ENCODE measurements at regions not wholly inside any gene's neighbourhood (a gene's known extent, or its start where the extent isn't known, plus 50 kb on each side); places are given as distances from the start of the nearest gene placed in this dataset.
A peak's percentile ranks its signal among the peaks of the same experiment; 100 is the strongest.

DNA sequence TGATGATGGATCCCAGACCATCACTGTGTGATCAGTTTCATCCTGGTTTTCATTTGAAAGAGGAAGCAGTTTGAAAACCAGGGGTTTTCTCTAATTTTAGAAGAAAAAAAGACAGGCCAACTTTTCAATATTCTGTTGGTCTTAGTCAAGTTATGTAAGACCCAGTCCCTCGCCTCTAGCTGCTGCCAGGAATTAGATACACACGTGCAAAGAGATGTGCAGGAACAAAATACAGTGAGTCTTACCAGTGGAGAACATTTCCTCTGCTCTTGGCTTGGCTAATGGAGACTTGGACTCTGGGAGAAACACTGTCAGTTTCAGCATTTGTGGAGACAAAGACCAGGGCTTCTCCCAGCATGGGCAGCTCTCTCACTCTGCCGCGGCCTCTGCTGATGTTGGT, 214.9 kb upstream of the C2CD4B start:
- no peak overlapping the region for H3K4me3 ChIP-seq (ENCODE audit: low read length)

DNA sequence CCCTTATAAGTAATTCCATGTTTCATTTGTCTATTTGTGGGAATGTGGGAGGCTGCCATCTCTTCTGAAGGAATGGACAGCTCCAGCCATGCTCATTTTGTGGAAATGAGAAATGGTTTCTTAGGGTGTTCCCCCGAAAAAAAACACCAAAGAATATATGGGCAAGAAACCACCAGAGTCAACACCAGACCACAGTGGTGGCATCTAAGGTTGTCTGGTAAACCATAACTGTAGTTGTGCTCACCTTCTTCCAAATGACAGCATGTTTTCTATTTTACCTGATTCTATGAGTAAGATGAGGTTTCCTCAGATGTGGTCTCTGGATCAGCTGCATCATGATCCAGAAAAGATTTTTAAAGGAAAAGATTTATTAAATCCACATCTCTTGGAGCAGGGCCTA, 217.0 kb upstream of the C2CD4B start:
- Histone ChIP-seq H3K9me2 (ENCODE audit: insufficient read depth, low read length) (no peaks in the 10 kb centered on the region), H3K27ac (ENCODE audit: low read length) (no peak overlapping the region)

More for the DNA sequence above, 214.9 kb upstream of the C2CD4B start:
- H3K4me2 ChIP-seq (ENCODE audit: low read length): no peak overlapping the region
- no peaks in the 10 kb centered on the region for H3K9me3 ChIP-seq (ENCODE audit: low read length)
- H3K9me2 ChIP-seq (ENCODE audit: insufficient read depth, low read length): no peaks in the 10 kb centered on the region
- TF ChIP-seq EP300 (conservative IDR thresholded peaks at IDR 0.05; ENCODE audit: poor library complexity, severe bottlenecking) (no peak), EZH2 (IDR thresholded peaks at IDR 0.05; ENCODE audit: borderline replicate concordance, insufficient read depth, low read length, poor library complexity, severe bottlenecking) (no peak), MXI1 (conservative IDR thresholded peaks at IDR 0.05; ENCODE audit: poor library complexity, severe bottlenecking) (no peak)
- no peaks in the 10 kb centered on the region for H3K27me3 ChIP-seq (ENCODE audit: insufficient read depth, low read depth, low read length)
- no peak overlapping the region for H2AFZ ChIP-seq (ENCODE audit: low read depth, low read length)
- no peaks in the 10 kb centered on the region for H4K20me1 ChIP-seq (ENCODE audit: insufficient read depth)
- no peaks in the 10 kb centered on the region for H3F3A ChIP-seq (ENCODE audit: insufficient read depth, low read length, poor library complexity, severe bottlenecking)
- no peak overlapping the region for H3K9ac ChIP-seq (ENCODE audit: low read length)
- H3K27ac ChIP-seq (ENCODE audit: low read length): no peak overlapping the region
- H3K79me2 ChIP-seq (replicated peaks; ENCODE audit: insufficient read depth, low read length): no peaks in the 10 kb centered on the region
- no peaks in the 10 kb centered on the region for H3K36me3 ChIP-seq (ENCODE audit: insufficient read depth, low read length)

DNA sequence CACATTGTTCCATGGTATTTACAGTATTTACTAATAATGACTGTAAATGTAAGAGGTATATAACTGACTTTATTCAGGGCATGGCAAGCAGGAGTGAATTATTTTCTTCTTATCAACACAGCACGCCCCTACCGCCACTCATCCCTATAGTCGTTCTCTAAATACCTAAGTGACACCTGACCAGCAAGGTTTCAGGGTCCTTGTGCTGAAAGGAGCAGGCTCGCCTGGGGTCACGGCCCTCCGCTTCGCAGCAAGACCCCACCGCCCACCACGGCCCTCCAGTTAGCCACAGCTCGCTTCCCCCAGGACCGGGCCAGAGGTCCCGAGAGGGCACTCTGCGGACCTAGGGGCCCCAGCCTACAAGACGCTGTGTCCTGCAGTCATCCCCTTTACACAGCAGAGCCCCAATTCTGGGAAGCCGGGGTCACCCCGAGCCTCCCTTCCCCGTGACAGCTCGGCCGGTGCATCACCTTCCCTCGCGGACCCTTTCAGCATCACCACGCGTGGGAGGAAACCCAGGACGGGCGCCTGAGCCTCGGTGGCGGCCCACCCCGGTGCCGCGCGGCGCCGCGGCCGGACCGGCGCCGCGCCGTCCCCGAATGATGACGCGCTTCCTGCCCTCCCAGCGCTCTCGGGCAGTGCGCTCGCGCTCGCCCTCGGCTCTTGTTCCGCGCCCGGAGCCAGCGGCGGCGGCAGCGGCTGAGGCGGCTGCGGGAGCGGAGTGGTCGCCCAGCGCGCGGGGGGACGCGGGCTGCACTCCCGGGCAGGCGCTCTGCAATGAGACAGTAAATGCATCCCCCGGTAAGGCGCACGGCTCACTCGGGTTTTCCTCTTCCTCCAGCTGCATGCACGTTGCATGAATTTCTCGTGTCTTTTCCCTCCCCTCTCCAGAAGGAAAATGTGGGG, 225.1 kb upstream of the C2CD4B start, which contains the start of gene TLN2:
Gene TLN2 (plus strand): TSS at position 666 of the 906 bp plus-strand sequence.
- peak within 1 kb of the TSS; percentile 92 for H3K4me2 ChIP-seq (ENCODE audit: low read length)

More for the DNA sequence above, 217.0 kb upstream of the C2CD4B start:
- Histone ChIP-seq H3K9me3 (ENCODE audit: low read length) (no peaks in the 10 kb centered on the region), H3K36me3 (ENCODE audit: insufficient read depth, low read length) (no peaks in the 10 kb centered on the region), H2AFZ (ENCODE audit: low read depth, low read length) (no peak overlapping the region), H3K4me2 (ENCODE audit: low read length) (no peak overlapping the region), H3K4me3 (ENCODE audit: low read length) (no peak overlapping the region), H3K27me3 (ENCODE audit: insufficient read depth, low read depth, low read length) (no peaks in the 10 kb centered on the region), H3K9ac (ENCODE audit: low read length) (no peak overlapping the region), H4K20me1 (ENCODE audit: insufficient read depth) (no peaks in the 10 kb centered on the region), H3F3A (ENCODE audit: insufficient read depth, low read length, poor library complexity, severe bottlenecking) (no peaks in the 10 kb centered on the region), H3K79me2 (replicated peaks; ENCODE audit: insufficient read depth, low read length) (no peaks in the 10 kb centered on the region)
- no peak for TF ChIP-seq SMC3 (conservative IDR thresholded peaks at IDR 0.05; ENCODE audit: poor library complexity)
- TF ChIP-seq EP300 (conservative IDR thresholded peaks at IDR 0.05; ENCODE audit: poor library complexity, severe bottlenecking): no peak
- no peak for TF ChIP-seq MXI1 (conservative IDR thresholded peaks at IDR 0.05; ENCODE audit: poor library complexity, severe bottlenecking)
- no peak for TF ChIP-seq EZH2 (IDR thresholded peaks at IDR 0.05; ENCODE audit: borderline replicate concordance, insufficient read depth, low read length, poor library complexity, severe bottlenecking)
- TF ChIP-seq POLR2AphosphoS5 (IDR thresholded peaks at IDR 0.05): no peak
- TF ChIP-seq RAD21 (conservative IDR thresholded peaks at IDR 0.05): no peak

More for the DNA sequence above, 225.1 kb upstream of the C2CD4B start, which contains the start of gene TLN2:
- Histone ChIP-seq H2AFZ (ENCODE audit: low read depth, low read length) (peak within 1 kb of the TSS; percentile 100), H3K9me2 (ENCODE audit: insufficient read depth, low read length) (no peaks in the 10 kb centered on the region), H4K20me1 (ENCODE audit: insufficient read depth) (no peaks in the 10 kb centered on the region), H3K27ac (ENCODE audit: low read length) (peak within 1 kb of the TSS; percentile 71), H3K27me3 (ENCODE audit: insufficient read depth, low read depth, low read length) (no peaks in the 10 kb centered on the region), H3K36me3 (ENCODE audit: insufficient read depth, low read length) (no peaks in the 10 kb centered on the region), H3K9me3 (ENCODE audit: low read length) (no peaks in the 10 kb centered on the region), H3K9ac (ENCODE audit: low read length) (peak within 1 kb of the TSS; percentile 92), H3K79me2 (replicated peaks; ENCODE audit: insufficient read depth, low read length) (peaks cover 7% of the 10 kb centered on the region), H3K4me3 (ENCODE audit: low read length) (peak within 1 kb of the TSS; percentile 99), H3F3A (ENCODE audit: insufficient read depth, low read length, poor library complexity, severe bottlenecking) (peaks cover 4% of the 10 kb centered on the region)
- TF ChIP-seq, protein P1, sequence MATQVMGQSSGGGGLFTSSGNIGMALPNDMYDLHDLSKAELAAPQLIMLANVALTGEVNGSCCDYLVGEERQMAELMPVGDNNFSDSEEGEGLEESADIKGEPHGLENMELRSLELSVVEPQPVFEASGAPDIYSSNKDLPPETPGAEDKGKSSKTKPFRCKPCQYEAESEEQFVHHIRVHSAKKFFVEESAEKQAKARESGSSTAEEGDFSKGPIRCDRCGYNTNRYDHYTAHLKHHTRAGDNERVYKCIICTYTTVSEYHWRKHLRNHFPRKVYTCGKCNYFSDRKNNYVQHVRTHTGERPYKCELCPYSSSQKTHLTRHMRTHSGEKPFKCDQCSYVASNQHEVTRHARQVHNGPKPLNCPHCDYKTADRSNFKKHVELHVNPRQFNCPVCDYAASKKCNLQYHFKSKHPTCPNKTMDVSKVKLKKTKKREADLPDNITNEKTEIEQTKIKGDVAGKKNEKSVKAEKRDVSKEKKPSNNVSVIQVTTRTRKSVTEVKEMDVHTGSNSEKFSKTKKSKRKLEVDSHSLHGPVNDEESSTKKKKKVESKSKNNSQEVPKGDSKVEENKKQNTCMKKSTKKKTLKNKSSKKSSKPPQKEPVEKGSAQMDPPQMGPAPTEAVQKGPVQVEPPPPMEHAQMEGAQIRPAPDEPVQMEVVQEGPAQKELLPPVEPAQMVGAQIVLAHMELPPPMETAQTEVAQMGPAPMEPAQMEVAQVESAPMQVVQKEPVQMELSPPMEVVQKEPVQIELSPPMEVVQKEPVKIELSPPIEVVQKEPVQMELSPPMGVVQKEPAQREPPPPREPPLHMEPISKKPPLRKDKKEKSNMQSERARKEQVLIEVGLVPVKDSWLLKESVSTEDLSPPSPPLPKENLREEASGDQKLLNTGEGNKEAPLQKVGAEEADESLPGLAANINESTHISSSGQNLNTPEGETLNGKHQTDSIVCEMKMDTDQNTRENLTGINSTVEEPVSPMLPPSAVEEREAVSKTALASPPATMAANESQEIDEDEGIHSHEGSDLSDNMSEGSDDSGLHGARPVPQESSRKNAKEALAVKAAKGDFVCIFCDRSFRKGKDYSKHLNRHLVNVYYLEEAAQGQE (IDR thresholded peaks at IDR 0.05; ENCODE audit: borderline replicate concordance): no peak
- TF ChIP-seq MXI1 (conservative IDR thresholded peaks at IDR 0.05; ENCODE audit: poor library complexity, severe bottlenecking) (peak; percentile 98), POLR2AphosphoS5 (IDR thresholded peaks at IDR 0.05) (peak; percentile 73), SMC3 (conservative IDR thresholded peaks at IDR 0.05; ENCODE audit: poor library complexity) (peak; percentile 59), EP300 (conservative IDR thresholded peaks at IDR 0.05; ENCODE audit: poor library complexity, severe bottlenecking) (peak; percentile 55), EZH2 (IDR thresholded peaks at IDR 0.05; ENCODE audit: borderline replicate concordance, insufficient read depth, low read length, poor library complexity, severe bottlenecking) (no peak), RAD21 (conservative IDR thresholded peaks at IDR 0.05) (peak; percentile 64), TAF1 (IDR thresholded peaks at IDR 0.05; ENCODE audit: low read depth) (peak; percentile 33)
- TF ChIP-seq, protein P2, sequence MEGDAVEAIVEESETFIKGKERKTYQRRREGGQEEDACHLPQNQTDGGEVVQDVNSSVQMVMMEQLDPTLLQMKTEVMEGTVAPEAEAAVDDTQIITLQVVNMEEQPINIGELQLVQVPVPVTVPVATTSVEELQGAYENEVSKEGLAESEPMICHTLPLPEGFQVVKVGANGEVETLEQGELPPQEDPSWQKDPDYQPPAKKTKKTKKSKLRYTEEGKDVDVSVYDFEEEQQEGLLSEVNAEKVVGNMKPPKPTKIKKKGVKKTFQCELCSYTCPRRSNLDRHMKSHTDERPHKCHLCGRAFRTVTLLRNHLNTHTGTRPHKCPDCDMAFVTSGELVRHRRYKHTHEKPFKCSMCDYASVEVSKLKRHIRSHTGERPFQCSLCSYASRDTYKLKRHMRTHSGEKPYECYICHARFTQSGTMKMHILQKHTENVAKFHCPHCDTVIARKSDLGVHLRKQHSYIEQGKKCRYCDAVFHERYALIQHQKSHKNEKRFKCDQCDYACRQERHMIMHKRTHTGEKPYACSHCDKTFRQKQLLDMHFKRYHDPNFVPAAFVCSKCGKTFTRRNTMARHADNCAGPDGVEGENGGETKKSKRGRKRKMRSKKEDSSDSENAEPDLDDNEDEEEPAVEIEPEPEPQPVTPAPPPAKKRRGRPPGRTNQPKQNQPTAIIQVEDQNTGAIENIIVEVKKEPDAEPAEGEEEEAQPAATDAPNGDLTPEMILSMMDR (IDR thresholded peaks at IDR 0.05; ENCODE audit: poor library complexity, severe bottlenecking): no peak
